Ammon's horn (tissue), 1 donor: ENCODE measurements at regions not wholly inside any gene's neighbourhood (a gene's known extent, or its start where the extent isn't known, plus 50 kb on each side); places are given as distances from the start of the nearest gene placed in this dataset.
A peak's percentile ranks its signal among the peaks of the same experiment; 100 is the strongest.
"Not testable (repeated sequence)": the region's sequence is repeated elsewhere in the genome, so short reads cannot be mapped to it uniquely, and the experiment has no call there.

Experiments
- DNase-seq: peaks from one replicate; pipeline ENCODE4 v3.0.0-alpha.2; 2016; ENCODE audit warnings: low spot score

GRCh38 chr18:46226461-46226860, 122.3 kb downstream of the HAUS1 start:
- DNase-seq = no peak

DNA sequence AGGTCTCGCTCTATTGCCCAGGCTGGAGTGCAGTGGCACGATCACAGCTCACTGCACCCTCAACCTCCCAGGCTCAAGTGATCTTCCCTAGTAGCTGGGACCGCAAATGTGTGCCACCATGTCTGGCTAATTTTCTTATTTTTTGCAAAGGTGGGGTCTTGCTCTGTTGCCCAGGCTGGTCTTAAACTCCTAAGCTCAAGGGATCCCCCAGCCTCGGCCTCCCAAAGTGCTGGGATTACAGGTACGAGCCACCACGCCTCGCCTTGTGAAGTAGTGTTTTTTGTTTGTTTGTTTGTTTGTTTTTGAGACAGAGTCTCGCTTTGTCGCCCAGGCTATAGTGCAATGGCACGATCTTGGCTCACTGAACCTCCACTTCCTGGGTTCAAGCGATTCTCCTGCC, 125.5 kb downstream of the HAUS1 start:
- not testable (repeated sequence) for DNase-seq

GRCh38 chr18:46236156-46236555, 132.0 kb downstream of the HAUS1 start:
- no peak for DNase-seq

GRCh38 chr18:46237891-46238290, 133.7 kb downstream of the HAUS1 start:
- no peak for DNase-seq

DNA sequence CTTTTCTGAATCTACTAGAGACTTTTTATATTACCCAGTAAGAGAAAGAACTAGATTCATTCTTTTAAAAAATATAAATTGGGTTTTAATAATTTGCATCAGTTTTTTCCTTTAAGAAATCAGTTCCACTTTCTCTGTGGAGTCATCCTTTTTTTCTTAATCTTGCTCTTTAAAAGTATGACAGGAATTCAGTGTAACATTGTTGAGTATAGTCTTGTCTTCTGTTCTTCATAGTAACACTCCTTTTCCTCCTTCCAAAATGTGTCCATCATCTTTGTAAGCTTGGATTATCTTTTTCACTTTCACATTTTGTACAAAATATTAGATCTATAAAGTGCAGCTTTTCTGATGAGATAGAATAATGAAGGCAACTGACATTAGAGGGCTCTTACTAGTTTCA, 135.4 kb downstream of the HAUS1 start:
- no peak for DNase-seq

DNA sequence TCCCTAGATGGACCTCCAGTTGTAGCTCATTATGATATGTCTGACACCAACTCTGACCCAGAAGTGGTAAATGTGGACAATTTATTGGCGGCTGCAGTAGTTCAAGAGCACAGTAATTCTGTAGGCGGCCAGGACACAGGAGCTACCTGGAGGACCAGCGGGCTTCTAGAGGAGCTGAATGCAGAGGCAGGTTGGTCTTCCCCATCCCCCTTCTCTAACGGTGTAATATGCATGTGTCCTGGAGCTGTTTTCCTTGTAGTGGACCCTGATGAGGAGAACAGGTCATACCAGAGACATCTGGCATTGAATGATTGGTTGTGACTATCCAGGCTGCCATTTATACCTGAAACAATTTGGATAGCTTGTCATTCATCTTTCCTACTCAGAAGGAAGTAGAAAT, 135.8 kb downstream of the HAUS1 start:
- DNase-seq = no peak

DNA sequence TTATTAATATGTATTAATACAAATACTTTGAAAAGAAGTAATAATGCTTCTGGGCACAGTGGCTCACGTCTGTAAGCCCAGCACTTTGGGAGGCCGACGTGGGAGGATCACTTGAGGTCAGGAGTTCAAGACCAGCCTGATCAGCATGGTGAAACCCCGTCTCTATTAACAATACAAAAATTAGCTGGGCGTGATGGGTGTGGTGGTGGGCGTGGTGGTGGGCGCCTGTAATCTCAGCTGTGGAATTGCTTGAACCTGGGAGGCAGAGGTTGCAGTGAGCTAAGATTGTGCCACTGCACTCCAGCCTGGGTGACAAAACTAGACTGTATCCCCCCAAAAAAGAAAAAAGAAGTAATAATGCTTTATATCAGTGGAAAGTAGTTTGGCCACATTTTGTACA, 137.2 kb downstream of the HAUS1 start:
- DNase-seq = not testable (repeated sequence)

DNA sequence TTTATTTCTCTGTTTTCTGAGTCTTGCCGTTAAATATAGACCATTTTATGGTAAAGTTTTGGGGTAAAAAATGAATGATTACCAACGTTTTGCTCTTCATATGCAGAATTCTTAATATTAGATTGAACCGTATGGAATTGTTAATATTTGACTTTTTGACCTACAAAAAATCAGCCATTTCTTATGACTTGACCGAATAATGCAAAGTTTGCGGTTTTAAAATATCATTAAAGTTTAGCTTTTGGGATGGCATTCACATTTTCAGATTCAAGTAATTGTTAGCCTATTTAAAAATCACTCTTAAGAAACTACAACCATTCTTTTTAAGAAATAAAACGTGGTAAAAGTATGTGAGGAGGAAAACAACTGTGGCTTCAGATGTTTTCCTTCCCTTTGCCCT, 138.0 kb downstream of the HAUS1 start:
- no peak for DNase-seq

GRCh38 chr18:46243095-46243494, 138.9 kb downstream of the HAUS1 start:
- no peak for DNase-seq

DNA sequence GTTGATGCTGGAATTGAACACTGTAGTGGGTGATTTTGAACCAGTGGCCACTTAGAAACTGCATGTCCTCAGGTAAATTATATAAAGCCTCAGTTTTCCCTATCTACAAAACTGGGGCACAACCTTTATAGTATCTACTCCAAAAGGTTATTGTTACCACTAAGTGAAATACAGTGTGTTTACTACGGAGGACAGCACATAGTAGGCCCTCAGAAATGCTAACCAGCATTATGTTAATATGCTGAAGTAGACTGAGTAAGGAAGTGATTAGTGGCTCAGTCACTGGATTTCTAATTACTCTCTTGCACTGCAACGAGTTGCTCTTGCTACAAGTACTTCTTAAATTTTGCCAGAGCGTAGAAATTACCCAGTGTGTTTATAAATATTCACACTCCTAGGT, 139.5 kb downstream of the HAUS1 start:
- no peak for DNase-seq

GRCh38 chr18:46246101-46246500, 141.9 kb downstream of the HAUS1 start:
- no peak for DNase-seq

DNA sequence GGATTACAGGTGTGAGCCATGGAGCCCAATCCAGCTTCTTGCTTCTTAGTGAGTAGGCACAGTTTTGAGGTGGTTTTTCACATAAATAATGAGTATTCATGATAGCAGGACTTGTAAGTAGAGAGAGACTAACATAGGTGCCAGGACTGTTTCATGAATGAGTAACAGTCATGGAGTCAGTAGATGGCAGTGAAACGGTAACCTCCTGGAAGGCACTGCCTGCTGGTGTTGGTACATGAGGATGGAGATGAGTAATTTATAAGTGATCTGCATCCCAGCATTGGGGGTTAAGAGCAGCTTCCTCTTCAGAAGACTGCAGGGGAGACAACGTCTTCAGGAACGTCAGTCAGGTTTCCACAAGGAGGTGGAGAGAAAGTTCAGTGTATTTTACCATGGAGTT, 143.8 kb downstream of the HAUS1 start:
- DNase-seq = no peak

DNA sequence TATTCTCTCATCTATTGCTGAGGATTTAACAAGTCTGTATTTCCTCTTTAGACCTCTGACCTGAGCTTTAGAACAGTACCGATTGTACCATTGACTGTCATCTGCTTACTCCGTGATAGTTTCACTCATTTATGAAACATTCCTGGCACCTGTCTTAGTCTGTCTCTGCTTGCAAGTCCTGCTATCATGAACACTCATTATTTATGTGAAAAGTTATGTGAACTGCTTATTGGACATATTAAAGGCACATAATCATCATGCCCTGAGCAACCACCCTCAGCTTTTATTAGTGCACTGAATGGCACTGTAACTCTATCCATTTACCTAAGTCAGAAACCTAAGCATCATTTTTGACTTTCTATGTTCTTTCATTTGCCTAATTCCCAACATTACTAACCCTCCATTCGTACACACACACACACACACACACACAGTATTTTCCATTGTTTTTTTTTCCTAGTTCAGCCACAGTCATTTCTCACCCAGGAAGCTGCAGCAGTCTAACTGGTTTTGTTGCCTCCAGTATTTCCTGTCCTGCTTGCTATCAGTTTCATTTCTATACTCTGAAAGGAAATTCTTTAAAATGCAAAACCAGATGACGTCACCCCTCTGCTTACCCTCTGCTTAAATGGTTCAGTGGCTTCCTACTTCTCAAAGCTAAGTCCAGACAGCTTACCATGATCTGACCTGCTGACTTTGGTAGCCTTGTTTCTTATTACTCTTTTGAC, 146.1 kb downstream of the HAUS1 start:
- DNase-seq = peak; percentile 41

DNA sequence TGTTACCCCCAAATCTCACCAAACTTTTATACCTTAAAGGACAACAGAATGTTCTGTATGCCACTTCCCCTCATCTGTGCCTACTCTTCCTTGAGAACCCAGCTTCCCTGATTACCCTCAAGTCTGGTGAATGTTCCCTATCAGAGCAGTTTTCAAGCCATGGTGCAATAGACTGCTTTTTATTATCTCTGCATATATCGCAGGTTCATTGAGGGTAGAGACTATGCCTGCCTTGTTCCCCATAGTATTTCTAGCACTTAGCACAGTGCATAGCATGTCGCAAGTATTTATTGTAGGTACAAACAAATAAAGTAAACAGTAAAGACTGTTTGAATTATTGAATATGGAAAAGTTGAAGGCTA, 146.6 kb downstream of the HAUS1 start:
- no peak for DNase-seq

- no peak for DNase-seq
Measured at GRCh38 chr18:46252759-46253158, 148.6 kb downstream of the HAUS1 start.

- DNase-seq = no peak
Measured at GRCh38 chr18:46253498-46253897, 149.3 kb downstream of the HAUS1 start.

- DNase-seq = no peak
Measured at GRCh38 chr18:46256078-46256477, 151.9 kb downstream of the HAUS1 start.

DNA sequence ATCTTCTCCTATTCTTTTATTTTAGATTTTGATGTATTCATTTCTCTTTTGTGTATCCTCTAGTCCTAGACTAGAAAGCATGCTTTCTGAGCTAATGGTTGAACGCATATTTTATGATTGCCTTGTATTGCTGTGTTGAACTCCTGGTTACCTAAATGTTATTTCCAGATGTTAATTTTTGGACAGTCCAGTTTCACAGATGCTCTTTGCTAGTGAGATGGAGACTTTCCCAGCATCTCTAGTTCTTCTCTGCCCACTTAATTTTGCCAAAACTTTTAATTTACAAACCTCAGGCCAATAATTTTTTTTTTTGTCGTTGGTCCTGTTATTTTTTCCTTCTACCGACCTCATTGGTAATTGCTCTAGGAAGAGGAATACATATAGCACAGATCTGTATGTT, 153.2 kb downstream of the HAUS1 start:
- DNase-seq = no peak

DNA sequence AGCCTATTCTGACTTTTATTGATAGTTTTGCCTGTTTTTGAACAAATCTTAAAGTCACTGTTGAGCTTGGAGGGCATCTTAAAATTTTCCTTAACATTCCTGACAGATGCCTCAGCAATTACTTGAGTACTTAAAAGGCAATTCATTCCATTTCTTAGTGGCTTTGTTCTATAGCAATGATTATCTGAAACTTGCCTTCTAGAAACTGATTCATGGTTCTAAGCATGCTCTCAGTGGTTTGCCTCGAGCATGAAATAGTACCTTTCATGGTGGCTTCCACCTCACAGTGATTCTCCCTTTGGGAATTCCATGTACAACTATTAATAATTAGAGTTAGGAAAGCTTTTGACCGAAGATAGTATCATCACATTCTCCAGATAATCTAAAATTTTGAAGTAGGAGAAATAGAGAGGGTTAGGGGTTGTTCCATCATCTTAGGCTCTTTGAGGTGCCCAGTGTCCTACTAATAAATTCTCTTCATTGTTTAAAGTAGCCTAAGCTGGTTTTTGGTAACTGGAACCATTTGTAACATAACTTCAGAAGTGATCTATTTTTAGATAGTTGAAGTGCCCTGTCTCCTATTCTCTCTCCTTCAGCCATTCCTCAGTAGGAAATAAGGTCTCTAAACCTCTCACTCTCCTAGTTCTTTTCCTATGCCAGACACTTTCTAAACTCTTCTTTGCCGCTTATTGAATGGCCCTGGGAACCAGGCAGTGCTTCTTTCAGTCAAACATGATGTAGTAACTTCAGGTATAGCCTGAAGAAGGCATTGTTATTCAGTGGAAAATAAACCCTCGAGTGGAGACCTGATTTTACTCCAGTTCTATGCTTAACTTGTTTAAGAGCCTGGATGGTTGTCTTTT, 156.1 kb downstream of the HAUS1 start:
- DNase-seq = no peak

GRCh38 chr18:46260879-46261143, 156.6 kb downstream of the HAUS1 start:
- DNase-seq = no peak

DNA sequence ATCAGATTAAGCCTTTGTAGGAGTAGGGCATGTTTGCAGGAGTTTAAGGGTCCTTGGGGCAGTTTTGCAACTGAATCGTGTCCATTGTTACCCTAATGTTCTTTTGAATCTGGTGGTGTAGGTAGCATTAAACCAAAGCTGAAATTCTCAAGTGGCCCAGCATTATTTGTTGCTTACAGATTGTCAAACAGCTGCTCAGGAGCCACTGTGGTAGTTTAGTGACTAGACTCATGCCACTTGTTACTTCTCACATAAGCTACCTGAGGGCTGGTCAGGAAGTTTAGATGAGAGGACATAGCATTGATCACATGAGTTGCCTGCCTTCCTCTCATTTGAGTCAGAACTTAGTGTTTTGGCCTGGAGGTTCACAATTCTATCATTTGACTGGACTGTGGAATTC, 157.6 kb downstream of the HAUS1 start:
- DNase-seq = no peak

- no peak for DNase-seq
Measured at GRCh38 chr18:46262856-46263255, 158.7 kb downstream of the HAUS1 start.

- DNase-seq = no peak
Measured at GRCh38 chr18:46264255-46264654, 160.1 kb downstream of the HAUS1 start.
